OCI-LY7 (cell line): ENCODE measurements at regions not wholly inside any gene's neighbourhood (a gene's known extent, or its start where the extent isn't known, plus 50 kb on each side); places are given as distances from the start of the nearest gene placed in this dataset.

ENCODE experiments used
- BruUV-seq: library from RNA; stranded (reverse); fragments of 400-500 nt; replicated peaks from 2 replicates; lab custom pipeline; 2021; lab: Mats Ljungman, UMichigan
- CTCF ChIA-PET: fragments of 300-600 bp; sonication (Branson Sonifier 250); formaldehyde crosslinking; loops from one replicate; lab custom pipeline; 2022; ENCODE audit warnings: antibody characterized with exemption; ENCODE audit not compliant: unreplicated experiment; lab: Charles Lee
- POLR2A ChIA-PET: fragments of 300-600 bp; sonication (Branson Sonifier 250); formaldehyde crosslinking; loops from one replicate; lab custom pipeline; 2022; ENCODE audit warnings: antibody characterized with exemption; lab: Charles Lee
- DNase-seq: peaks from one replicate; pipeline ENCODE4 v3.0.0-alpha.2; 2015; ENCODE audit warnings: low spot score
- H2AFZ ChIP-seq: fragments of 200-600 bp; sonication (generic), shearing (Covaris generic); 2 replicates; pipeline ENCODE4 v1.6.1; 2014; ENCODE audit warnings: mild to moderate bottlenecking, antibody characterized with exemption, low read length, moderate library complexity
- H3K27ac ChIP-seq: fragments of 200-600 bp; sonication (generic); 2 replicates; pipeline ENCODE4 v1.5.1; 2014; ENCODE audit warnings: mixed run types, low read depth, mild to moderate bottlenecking, moderate library complexity, low read length, inconsistent platforms; ENCODE audit not compliant: poor library complexity, severe bottlenecking
- H3K36me3 ChIP-seq: fragments of 200-600 bp; sonication (generic); 2 replicates; pipeline ENCODE4 v1.6.1; 2014; ENCODE audit warnings: mild to moderate bottlenecking, antibody characterized with exemption, low read length, moderate library complexity, mixed read lengths; ENCODE audit not compliant: insufficient read depth
- H3K4me1 ChIP-seq: fragments of 200-600 bp; sonication (generic); 2 replicates; pipeline ENCODE4 v1.5.1; 2014; ENCODE audit warnings: mild to moderate bottlenecking, low read length; ENCODE audit not compliant: insufficient read depth, poor library complexity, severe bottlenecking
- H3K4me2 ChIP-seq: fragments of 200-600 bp; sonication (generic); 2 replicates; pipeline ENCODE4 v1.6.1; 2014; ENCODE audit warnings: mild to moderate bottlenecking, low read length
- H3K4me3 ChIP-seq: fragments of 200-600 bp; sonication (generic); 2 replicates; pipeline ENCODE4 v1.5.1; 2014; ENCODE audit warnings: mild to moderate bottlenecking, low read depth, low read length; ENCODE audit not compliant: poor library complexity, severe bottlenecking
- H3K79me2 ChIP-seq: fragments of 200-600 bp; sonication (generic); 2 replicates; pipeline ENCODE4 v1.6.1; 2016; ENCODE audit warnings: low read depth, mild to moderate bottlenecking, low read length, moderate library complexity, mixed read lengths; ENCODE audit not compliant: insufficient read depth
- H3K9me2 ChIP-seq: fragments of 200-600 bp; sonication (generic); 2 replicates; pipeline ENCODE4 v1.6.1; 2016; ENCODE audit warnings: mild to moderate bottlenecking, low read length, mixed read lengths; ENCODE audit not compliant: insufficient read depth
- H3K9me3 ChIP-seq: fragments of 200-600 bp; sonication (generic); 2 replicates; pipeline ENCODE4 v1.6.1; 2014; ENCODE audit warnings: mild to moderate bottlenecking, mixed run types, low read length, mixed read lengths
- H4K20me1 ChIP-seq: fragments of 200-600 bp; sonication (generic); 2 replicates; pipeline ENCODE4 v1.6.1; 2014; ENCODE audit warnings: mild to moderate bottlenecking, antibody characterized with exemption, low read length, moderate library complexity, mixed read lengths; ENCODE audit not compliant: insufficient read depth
- CTCF ChIP-seq: fragments of 200-600 bp; sonication (generic); conservative IDR thresholded peaks from 2 replicates; pipeline ENCODE4 v1.5.1; 2014; ENCODE audit warnings: mild to moderate bottlenecking, antibody characterized with exemption, low read length, moderate library complexity, mixed read lengths
- EZH2phosphoT487 ChIP-seq: fragments of 200-600 bp; sonication (generic); IDR thresholded peaks from 2 replicates; pipeline ENCODE4 v1.6.1; 2018; ENCODE audit warnings: low read depth, borderline replicate concordance, mild to moderate bottlenecking, mixed run types, antibody characterized with exemption, low read length, moderate library complexity, mixed read lengths
- intact Hi-C: fragments of 100-400 bp; cut with micrococcal nuclease; formaldehyde crosslinking; loops from one replicate; pipeline ENCODE4 v1.10.0; 2022; ENCODE audit not compliant: unreplicated experiment

- Histone ChIP-seq H4K20me1 (no peaks in the 10 kb centered on the region), H3K79me2 (no peaks in the 10 kb centered on the region), H3K9me2 (no peaks in the 10 kb centered on the region), H3K36me3 (no peaks in the 10 kb centered on the region), H3K4me1 (no peaks in the 10 kb centered on the region), H3K4me3 (no peak overlapping the region), H3K9me3 (no peaks in the 10 kb centered on the region), H2AFZ (no peak overlapping the region), H3K27ac (no peak overlapping the region), H3K4me2 (no peak overlapping the region)
- intact Hi-C loops: no loop called here
- POLR2A ChIA-PET: interaction anchor here (0.6 kb wide), 1 partner anchor 501 kb away, joined by 3 read pairs; no protein-coding TSS in a partner anchor
- no peak for DNase-seq
- no TSS peak for BruUV-seq
- CTCF ChIA-PET: no interaction called here
- TF ChIP-seq EZH2phosphoT487: no peak
- TF ChIP-seq CTCF: no peak
Measured at GRCh38 chr3:65030014-65030627, 342.3 kb upstream of the ADAMTS9 start.

GRCh38 chr3:65029130-65029529 lies 341.3 kb upstream of the ADAMTS9 start:
- CTCF ChIA-PET: no interaction called here
- H3K79me2 ChIP-seq: no peaks in the 10 kb centered on the region
- no peaks in the 10 kb centered on the region for H3K9me3 ChIP-seq
- no peaks in the 10 kb centered on the region for H4K20me1 ChIP-seq
- H3K4me2 ChIP-seq: no peak overlapping the region
- intact Hi-C loops: no loop called here
- DNase-seq: no peak
- POLR2A ChIA-PET: no interaction called here
- H3K36me3 ChIP-seq: no peaks in the 10 kb centered on the region
- no peak overlapping the region for H3K4me3 ChIP-seq
- TF ChIP-seq CTCF: no peak
- no peak for TF ChIP-seq EZH2phosphoT487
- H3K27ac ChIP-seq: no peak overlapping the region
- no peaks in the 10 kb centered on the region for H3K4me1 ChIP-seq
- H2AFZ ChIP-seq: no peak overlapping the region
- BruUV-seq: no TSS peak
- H3K9me2 ChIP-seq: no peaks in the 10 kb centered on the region

GRCh38 chr3:65028024-65028423 lies 340.2 kb upstream of the ADAMTS9 start:
- no peaks in the 10 kb centered on the region for H3K4me1 ChIP-seq
- no TSS peak for BruUV-seq
- H3K4me2 ChIP-seq: no peak overlapping the region
- ChIA-PET CTCF (no interaction called here), POLR2A (interaction anchor here (0.6 kb wide), 2 partner anchors 11 to 23 kb away, joined by 4 read pairs; no protein-coding TSS in a partner anchor)
- H3K9me2 ChIP-seq: no peaks in the 10 kb centered on the region
- no peak overlapping the region for H3K4me3 ChIP-seq
- no peak for TF ChIP-seq EZH2phosphoT487
- no peak for TF ChIP-seq CTCF
- H3K9me3 ChIP-seq: no peaks in the 10 kb centered on the region
- DNase-seq: no peak
- H3K36me3 ChIP-seq: no peaks in the 10 kb centered on the region
- H3K79me2 ChIP-seq: no peaks in the 10 kb centered on the region
- no peak overlapping the region for H2AFZ ChIP-seq
- no peaks in the 10 kb centered on the region for H4K20me1 ChIP-seq
- intact Hi-C loops: no loop called here
- no peak overlapping the region for H3K27ac ChIP-seq
